ENCODE measurements at regions not wholly inside any gene's neighbourhood (a gene's known extent, or its start where the extent isn't known, plus 50 kb on each side); places are given as distances from the start of the nearest gene placed in this dataset.
"Not testable (repeated sequence)": the region's sequence is repeated elsewhere in the genome, so short reads cannot be mapped to it uniquely, and the experiment has no call there.

DNA sequence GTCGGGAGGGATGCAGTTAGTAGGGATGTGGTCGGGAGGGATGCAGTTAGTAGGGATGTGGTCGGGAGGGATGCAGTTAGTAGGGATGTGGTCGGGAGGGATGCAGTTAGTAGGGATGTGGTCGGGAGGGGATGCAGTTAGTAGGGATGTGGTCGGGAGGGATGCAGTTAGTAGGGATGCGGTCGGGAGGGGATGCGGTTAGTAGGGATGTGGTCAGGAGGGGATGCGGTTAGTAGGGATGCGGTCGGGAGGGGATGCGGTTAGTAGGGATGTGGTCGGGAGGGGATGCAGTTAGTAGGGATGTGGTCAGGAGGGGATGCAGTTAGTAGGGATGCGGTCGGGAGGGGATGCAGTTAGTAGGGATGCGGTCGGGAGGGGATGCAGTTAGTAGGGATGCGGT lies 96.2 kb downstream of the BDH1 start:
- DNase-seq (ENCODE audit: low read depth in 1 of 2, low spot score in 1 of 2): not testable (repeated sequence)

DNA sequence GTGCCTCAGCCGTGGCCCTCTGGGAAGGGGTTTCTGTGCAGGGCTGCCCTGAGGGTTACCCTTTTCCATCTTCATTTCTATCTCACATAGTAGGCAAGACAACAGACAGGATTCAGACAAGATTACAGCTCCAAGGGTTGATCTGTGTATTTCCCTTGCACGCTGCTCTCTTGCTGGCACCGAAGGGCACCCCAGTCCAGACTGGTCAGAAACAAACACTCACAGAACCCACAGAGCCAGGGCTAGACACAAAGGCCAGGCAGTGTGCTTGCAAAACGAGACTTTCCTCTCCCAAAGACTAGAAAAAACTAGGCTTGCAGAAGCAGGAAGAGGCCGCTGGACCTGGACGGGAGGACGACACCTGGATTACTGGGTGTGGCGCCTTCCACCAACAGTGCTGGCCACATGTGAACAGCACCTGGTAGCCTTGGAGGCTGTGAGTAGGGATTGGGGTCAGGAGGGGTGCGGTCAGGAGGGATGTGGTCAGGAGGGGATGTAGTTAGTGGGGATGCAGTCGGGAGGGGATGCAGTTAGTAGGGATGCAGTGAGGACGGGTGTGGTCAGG lies 96.8 kb downstream of the BDH1 start:
- DNase-seq (ENCODE audit: low read depth in 1 of 2, low spot score in 1 of 2): no peak

DNA sequence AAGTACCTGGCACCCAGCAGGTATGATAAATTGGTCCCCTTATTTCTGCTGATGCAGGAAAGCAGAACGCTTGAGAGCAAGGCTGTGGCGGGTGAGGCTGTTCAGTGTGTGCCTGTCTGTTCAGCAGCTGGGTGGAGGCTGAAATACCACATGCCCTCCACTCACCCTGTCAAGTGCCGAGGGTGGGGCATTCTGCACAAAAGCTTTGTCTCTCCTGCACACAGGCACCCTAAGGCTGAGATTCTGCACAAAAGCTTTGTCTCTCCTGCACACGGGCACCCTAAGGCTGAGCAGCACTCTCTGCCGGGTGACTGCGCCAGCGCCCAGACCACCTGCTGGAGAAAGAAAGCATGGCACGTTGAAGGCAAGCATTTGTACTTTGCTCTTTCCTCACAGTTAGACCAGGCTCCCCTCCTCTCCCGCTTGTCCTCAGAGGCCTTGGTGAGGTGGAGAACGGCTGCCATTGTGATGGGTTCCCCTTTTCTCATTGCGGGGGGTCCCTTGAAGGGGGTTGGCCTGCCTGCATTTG lies 97.5 kb downstream of the BDH1 start:
- DNase-seq (ENCODE audit: low read depth in 1 of 2, low spot score in 1 of 2): no peak

DNA sequence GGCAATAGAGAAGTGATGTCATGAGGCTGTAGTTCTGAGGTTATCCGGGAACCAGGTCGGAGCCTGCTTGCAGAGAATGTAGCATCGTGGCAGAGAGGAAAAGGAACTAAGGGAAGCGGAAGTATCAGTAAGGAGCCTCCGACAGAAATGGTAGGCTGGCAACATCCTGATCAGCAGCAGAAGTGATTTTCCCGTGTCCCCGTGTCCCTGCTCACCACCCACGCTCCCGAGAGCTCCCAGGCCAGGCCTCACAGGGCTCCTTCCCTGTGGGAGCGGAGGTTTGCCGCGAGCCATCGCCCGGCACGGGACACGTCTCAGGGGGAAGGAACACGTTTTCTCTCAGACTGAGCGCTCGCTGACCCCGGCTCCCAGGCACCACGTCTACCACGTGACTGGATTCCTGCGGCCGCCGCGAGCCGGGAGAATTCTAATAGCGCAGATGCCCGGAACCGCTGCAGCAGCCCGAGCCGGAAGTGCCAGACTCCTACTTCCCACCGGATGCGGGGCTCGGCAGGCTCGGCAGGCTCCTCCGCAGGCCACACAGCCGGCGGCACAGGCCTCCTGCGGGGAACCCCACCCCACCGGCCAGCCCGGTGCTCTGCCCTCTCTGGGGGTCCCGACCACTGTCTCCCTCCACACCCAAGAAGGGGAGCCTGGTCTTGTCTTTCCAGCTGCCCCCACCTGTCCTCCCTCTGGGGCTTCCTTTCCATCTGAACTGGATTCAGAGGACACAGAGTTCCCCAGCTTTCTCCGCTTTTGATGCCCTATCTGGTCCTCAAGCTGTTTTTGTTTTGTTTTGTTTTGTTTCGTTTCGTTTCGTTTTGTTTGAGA lies 99.3 kb downstream of the BDH1 start:
- DNase-seq (ENCODE audit: low read depth in 1 of 2, low spot score in 1 of 2): peak in 1 of 2 donors; percentile 39

DNA sequence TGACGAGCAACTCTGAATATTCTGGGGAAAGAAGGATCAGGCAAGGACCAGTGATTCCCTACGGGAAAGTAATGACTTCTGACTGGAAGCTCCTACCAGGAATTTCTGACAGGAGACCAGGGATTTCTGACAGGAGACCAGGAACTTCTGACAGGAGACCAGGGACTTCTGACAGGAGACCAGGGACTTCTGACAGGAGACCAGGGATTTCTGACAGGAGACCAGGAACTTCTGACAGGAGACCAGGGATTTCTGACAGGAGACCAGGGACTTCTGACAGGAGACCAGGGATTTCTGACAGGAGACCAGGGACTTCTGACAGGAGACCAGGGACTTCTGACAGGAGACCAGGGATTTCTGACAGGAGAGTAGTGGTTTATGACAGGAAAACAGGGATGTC lies 100.9 kb downstream of the BDH1 start:
- not testable (repeated sequence) for DNase-seq (ENCODE audit: low read depth in 1 of 2, low spot score in 1 of 2)

DNA sequence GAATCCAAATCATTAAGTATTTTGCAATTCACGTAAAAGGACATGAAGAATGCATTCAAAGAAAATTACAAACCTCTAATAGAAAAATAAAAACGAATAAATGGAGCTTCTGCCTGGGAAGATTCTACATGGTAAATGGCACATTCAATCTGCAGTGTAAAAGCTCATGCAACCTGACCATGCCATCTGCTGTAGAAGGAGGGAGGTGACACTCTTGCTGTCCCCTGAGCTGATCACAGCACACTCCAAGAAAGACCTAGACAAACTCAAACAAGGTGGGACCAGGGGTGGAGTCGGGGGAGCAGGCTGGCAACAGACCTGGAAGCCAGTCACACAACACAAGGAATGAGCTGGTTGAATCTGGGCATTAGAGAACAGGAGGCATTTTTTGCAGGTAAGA lies 101.8 kb downstream of the BDH1 start:
- DNase-seq (ENCODE audit: low read depth in 1 of 2, low spot score in 1 of 2): no peak

DNA sequence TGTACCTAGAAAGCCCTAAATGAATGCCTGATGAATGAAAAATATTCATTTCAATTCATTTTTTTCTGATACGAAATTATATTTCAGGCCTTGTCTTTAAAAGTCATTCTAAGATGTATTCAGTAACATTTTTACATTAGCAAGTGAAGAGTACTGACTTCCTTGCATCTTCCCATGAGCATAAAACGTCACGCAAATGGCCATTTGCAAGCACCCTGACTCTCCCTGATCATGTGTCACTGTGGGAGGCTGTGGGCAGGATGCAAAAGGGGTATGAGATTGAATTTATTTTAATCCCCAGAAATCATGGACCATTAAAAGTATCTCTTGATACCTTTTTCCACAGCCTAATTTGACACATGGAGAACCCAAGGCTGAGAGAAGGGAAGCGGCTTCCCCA lies 105.0 kb downstream of the BDH1 start:
- DNase-seq (ENCODE audit: low read depth in 1 of 2, low spot score in 1 of 2): no peak

DNA sequence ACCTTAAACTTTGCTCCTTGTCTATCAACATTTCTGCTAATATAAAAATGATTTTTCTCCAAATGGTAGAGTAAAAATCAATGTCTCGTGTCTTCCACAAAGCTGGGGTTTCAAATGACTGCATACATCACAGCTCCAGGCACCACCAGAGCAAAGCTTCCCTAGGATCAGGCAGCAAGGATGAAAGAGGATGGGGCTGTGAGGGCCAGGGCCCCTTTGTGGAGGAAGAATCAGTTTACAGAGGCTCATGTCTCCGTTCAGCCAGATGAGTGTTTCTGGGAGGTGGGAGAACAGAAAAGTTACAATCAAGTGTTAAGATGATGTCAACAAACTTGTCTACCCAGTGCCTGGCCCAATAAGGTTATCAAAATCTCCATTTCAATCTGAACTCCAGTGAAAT lies 105.5 kb downstream of the BDH1 start:
- DNase-seq (ENCODE audit: low read depth in 1 of 2, low spot score in 1 of 2): no peak

DNA sequence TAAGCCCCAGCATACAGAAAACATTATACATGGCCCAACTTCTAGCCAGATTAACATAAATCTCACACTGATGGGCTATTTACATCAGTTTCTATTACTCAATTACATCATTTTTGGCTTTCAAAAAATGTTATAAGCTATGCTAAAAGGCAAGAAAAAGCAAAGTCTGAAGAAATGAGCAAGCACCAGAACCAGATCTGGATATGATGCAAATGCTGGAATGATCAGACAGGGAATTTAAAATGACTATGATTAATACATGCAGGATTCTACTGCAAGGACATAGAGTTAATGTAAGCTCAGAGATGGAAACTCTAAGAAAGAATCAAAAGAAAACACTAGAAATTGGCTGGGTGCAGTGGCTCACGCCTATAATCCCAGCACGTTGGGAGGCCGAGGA lies 106.6 kb downstream of the BDH1 start:
- DNase-seq (ENCODE audit: low read depth in 1 of 2, low spot score in 1 of 2): not testable (repeated sequence)

DNA sequence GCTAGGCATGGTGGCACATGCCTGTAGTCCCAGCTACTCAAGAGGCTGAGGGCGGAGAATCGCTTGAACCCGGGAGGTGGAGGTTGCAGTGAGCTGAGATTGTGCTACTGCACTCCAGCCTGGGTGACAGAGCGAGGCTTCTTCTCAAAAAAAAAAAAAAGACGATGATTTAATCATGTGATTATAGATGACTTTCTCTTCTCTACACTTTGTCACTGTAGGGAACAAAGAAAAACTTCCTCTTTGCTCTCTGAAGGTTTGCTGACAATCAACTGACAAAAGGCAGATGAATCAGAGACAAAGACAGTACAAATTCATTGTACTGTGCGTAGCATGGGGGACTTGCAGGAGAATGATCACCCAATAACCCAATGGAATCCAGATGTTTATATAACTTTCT lies 108.0 kb downstream of the BDH1 start:
- DNase-seq (ENCODE audit: low read depth in 1 of 2, low spot score in 1 of 2): not testable (repeated sequence)

DNA sequence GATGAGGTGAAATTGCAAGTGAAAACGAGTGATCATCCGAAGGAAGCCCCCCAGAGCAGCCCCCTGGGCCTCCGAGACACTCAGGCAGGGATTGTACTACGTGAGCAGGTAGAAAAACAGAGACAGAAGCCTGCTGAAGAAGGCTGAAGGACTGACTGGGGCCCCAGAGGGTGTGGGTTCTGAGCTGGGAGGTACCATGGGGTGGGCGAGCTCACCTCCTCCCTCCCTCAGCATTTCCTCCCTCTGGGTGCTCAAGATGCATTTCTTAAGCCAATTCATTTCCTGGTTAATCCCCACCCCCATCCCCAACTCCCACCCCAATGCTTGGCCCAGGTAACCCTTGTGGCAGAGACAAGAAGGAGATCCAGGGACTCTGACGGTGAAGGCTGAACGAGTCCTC lies 108.7 kb downstream of the BDH1 start:
- no peak for DNase-seq (ENCODE audit: low read depth in 1 of 2, low spot score in 1 of 2)

DNA sequence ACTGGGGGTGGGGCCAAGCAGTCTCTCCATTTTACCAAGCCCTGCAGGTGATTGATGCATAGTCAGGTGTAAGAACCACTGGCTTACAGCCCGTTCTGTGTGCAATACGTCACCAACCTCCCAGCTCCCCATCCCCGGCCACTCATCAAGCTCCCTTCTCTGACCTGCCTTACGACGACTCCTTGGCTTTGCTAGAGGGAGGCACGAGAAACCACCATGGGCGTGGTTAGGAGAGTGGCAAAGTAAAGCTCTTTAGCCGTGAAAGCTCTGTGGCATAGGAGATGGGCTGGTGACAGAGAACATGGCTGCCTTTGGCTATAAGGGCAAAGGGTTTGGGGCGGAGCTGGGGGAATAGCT lies 109.1 kb downstream of the BDH1 start:
- no peak for DNase-seq (ENCODE audit: low read depth in 1 of 2, low spot score in 1 of 2)

DNA sequence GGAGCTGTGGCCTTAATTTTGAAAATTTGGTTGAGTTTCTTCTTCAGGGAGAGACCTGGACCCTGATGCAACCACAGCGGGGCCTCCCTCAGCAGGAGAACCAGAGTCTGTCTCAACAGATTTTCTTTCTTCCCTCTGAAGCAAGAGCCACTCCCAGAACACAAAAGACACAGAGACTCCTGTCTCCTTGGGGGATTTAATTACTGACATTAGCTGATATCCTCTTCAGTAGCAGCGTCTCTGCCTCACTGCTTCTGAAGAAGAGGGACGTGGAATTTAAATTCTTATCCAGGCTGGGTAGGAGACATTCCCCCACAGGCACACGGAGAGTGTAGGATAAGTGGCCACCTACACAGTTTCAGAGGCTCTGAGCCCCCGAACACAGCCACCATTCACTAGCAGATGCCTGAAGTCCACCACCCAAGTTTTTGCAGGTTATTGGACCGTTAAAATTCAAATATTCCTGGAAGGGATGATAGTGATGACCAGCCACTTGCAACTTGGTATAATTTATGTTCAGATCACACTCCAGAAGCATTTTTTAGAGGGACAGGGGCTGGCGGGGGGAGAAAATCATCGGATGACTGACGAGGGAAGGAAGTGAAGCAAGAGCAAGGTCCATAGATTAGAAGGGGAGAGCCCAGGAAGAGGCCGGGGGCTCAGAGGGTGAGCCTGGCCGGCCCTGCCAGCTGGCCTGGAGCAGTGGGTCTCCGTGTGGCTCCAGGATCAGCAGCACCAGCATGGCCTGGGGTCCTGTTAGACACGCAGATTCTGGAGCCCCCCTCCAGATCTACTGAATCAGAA lies 109.7 kb downstream of the BDH1 start:
- DNase-seq (ENCODE audit: low read depth in 1 of 2, low spot score in 1 of 2): no peak

DNA sequence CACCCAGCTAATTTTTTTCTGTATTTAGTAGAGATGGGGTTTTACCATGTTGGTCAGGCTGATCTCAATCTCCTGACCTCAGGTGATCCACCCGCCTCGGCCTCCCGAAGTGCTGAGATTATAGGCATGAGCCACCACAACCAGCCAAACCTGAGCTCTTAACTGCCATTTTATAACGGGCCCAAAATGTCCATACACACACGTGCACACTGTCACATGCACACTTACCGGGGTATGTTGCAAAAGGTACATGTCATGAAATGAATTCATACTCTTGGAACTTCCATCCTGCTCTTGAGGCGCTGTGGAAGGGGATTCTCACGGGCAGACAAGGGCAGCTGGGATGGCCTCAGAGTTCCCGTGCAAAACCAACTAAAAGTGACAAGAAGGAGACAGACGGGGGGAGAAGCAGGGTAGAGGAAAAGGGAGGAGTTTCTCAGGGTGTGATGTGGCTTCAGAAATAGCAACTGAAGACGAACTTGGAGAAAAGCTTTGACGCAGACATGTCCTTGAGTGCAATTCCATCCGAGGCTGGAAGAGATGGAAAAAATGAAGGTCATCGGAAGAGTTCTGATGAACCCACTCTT lies 110.9 kb downstream of the BDH1 start:
- DNase-seq (ENCODE audit: low read depth in 1 of 2, low spot score in 1 of 2): no peak

DNA sequence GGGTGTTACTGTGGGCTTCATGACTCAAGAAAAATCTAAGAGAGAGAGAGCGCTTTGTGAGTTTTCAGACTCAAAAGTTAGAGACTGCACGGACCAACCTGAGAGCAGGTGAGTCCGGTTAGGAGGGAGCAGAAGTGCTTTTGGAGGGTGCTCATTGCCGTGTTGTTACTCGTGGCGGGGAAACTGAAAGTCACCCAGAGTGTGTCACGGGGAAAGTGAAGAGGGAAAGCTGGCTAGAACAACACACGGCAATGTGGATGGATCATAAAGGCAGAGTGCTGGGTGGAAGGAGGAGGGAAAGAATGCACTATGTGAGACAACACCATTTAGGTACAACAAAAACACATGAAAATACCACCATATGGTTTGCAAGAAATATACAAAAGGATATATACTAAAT lies 112.3 kb downstream of the BDH1 start:
- no peak for DNase-seq (ENCODE audit: low read depth in 1 of 2, low spot score in 1 of 2)

DNA sequence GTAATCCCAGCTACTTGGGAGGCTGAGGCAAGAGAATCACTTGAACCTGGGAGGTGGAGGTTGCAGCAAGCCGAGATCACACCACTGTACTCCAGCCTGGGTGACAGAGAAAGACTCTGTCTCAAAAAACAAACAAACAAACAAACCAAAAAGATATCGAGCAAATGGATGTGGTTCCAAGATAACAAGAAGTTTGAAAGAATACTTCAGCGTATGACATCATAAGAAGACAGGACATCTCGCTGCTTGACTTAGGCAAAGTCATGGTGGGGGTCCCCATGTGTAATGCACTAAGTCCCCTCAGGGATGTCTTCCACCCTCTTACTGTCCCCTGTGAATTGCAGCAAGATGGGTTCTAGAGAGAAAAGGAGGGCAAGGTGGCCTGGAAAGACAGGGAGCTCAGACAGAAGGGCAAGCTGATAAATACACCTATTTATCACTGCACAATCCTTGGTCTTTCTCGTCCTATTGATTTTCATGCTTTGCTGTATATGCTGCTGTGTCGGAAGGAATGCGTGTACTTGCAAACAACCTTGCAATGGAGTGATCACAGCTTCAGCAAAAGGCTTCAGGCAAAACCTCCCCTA lies 115.0 kb downstream of the BDH1 start:
- no peak for DNase-seq (ENCODE audit: low read depth in 1 of 2, low spot score in 1 of 2)

DNA sequence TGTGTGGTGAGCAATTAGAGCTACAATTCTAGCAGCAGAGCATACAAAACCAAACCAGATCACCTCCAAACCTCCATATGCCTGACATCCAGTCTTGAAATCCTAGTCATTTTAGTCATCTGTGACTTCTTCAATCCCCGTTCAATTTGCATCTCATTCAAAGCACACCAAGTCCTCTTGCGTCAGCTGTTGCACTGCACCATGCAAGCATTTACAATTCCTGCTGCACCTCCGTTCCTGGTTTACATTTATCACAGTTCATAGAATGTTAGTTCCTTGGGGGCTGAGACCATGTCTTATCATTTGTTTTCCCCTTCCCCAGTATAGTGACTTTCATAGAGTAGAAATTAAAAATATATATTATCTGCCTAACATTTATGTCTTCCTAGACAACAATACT lies 116.9 kb downstream of the BDH1 start:
- DNase-seq (ENCODE audit: low read depth in 1 of 2, low spot score in 1 of 2): no peak

DNA sequence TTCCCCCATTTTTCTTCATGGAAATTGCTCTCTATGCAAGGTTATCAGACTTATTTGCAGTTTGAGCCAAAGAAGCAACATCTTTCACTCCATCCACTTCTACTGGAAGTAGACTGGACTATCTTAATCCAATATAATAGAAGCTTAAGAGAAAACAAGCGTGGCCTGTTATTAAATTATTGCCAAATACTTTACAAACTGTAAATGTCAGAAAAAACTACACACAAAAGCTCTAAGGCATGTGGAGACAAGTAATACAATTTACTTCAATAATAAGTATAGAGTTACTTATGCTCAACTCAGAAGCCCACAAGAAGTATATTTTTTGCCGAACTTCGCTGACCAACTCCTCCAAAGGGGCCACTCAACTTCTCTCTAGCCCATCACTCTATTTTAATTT lies 120.3 kb downstream of the BDH1 start:
- DNase-seq (ENCODE audit: low read depth in 1 of 2, low spot score in 1 of 2): no peak

DNA sequence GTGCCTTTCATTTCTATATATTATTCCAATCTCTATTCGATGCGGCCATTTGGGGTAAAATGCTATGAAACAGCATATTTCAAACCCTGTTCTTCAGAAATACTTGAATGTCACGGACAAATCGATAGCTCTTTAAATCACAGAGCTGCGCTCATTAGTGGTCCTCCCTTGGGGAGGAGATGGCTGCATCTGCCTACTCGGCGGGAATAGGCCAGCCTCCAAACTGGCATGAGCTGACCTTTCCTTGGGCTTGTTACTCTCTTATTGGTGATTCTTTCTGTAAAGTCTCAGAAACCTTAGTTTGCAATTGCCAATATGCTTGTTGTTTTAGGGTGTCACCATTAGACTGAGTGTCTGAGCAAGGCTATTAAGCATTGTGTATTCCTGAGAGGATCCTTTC lies 120.9 kb downstream of the BDH1 start:
- DNase-seq (ENCODE audit: low read depth in 1 of 2, low spot score in 1 of 2): no peak

DNA sequence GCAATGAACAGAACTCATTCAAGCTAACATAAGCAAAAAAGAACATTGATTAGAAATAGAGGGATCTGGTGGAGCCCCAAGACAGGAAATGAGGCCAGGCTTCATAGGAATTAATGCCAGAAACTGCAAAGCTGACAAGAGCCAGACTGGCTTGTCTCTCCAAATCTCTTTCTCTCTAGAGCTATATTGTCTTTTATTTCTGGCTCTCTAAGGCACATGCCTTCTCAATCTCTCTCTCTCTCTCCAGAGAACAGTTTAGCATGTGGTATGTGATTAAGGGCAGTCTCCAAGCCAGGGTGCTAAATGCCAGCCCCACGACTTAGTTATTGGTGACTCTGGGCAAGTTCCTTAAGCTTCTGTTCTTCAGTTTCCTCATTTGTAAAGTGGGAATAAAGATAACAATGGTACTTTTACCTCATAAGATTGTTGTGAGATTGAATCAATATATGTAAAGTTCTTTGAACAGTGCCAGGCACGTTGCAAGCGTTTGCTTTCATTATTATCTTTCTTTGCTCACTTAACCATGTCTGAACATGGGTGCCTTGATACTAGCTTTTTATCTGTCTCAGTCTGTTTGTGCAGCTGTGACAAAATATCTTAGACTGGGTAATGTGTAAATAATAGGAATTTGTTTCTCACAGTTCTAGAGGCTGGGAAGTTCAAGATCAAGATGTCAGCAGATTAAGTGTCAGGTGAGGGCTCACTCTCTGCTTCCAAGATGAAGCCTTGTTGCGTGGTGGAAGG lies 123.2 kb downstream of the BDH1 start:
- no peak for DNase-seq (ENCODE audit: low read depth in 1 of 2, low spot score in 1 of 2)
